Uterus (tissue), 2 donors: ENCODE measurements at regions not wholly inside any gene's neighbourhood (a gene's known extent, or its start where the extent isn't known, plus 50 kb on each side); places are given as distances from the start of the nearest gene placed in this dataset.

Source experiments
- POLR2A ChIP-seq, 2 donors: fragments of 450-650 bp; IDR thresholded peaks; one replicate each; pipeline ENCODE4 v1.6.1; 2016; ENCODE audit warnings: antibody characterized with exemption in 2 of 2, mild to moderate bottlenecking in 1 of 2, moderate library complexity in 1 of 2
- TF ChIP-seq, protein P1 (sequence below), 4 experiments: fragments of 200-600 bp in 2 of 4; fragments of 450-650 bp in 2 of 4; sonication (generic) in 2 of 4; IDR thresholded peaks; one replicate each; pipeline ENCODE4 v1.5.1; 2016 to 2019; ENCODE audit warnings: antibody characterized with exemption in 4 of 4, mild to moderate bottlenecking in 2 of 4, moderate library complexity in 1 of 4

DNA sequence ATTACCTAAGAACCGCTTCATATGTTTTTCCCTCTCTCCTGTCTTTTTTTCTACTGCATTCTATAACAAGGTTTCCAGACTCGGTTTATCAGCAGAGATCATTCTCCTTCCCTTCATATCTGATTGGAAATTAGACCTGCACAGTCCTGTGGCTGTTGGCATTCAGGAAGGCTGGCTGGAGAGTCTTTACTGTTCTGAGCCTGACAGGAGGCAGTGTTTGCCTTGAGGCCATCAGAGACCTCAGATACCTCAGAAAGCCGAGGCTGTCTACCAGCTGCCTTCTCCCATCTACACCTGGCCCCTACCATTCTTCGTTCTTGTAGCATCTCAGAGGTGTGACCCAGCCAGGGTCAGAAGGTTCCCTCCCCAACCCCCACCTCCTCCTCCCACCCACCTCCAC, 182.0 kb downstream of the CAND1 start:
- TF ChIP-seq, protein P1, sequence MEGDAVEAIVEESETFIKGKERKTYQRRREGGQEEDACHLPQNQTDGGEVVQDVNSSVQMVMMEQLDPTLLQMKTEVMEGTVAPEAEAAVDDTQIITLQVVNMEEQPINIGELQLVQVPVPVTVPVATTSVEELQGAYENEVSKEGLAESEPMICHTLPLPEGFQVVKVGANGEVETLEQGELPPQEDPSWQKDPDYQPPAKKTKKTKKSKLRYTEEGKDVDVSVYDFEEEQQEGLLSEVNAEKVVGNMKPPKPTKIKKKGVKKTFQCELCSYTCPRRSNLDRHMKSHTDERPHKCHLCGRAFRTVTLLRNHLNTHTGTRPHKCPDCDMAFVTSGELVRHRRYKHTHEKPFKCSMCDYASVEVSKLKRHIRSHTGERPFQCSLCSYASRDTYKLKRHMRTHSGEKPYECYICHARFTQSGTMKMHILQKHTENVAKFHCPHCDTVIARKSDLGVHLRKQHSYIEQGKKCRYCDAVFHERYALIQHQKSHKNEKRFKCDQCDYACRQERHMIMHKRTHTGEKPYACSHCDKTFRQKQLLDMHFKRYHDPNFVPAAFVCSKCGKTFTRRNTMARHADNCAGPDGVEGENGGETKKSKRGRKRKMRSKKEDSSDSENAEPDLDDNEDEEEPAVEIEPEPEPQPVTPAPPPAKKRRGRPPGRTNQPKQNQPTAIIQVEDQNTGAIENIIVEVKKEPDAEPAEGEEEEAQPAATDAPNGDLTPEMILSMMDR (IDR thresholded peaks at IDR 0.05): no peak
- TF ChIP-seq POLR2A (IDR thresholded peaks at IDR 0.05): no peak
